Vagina (tissue), 2 donors: ENCODE measurements at regions not wholly inside any gene's neighbourhood (a gene's known extent, or its start where the extent isn't known, plus 50 kb on each side); places are given as distances from the start of the nearest gene placed in this dataset.

Experiments
- CTCF ChIP-seq, 3 experiments: fragments of 450-650 bp in 2 of 3; fragments of 200-600 bp in 1 of 3; sonication (generic) in 1 of 3; IDR thresholded peaks; one replicate each; pipeline ENCODE4 v1.5.1; 2017 to 2019; ENCODE audit warnings: antibody characterized with exemption in 3 of 3, mild to moderate bottlenecking in 2 of 3, moderate library complexity in 2 of 3
- POLR2A ChIP-seq, 2 donors: fragments of 450-650 bp; IDR thresholded peaks; one replicate each; pipeline ENCODE4 v1.6.1; 2017; ENCODE audit warnings: antibody characterized with exemption in 2 of 2, mild to moderate bottlenecking in 2 of 2, moderate library complexity in 2 of 2
- POLR2AphosphoS5 ChIP-seq, 2 donors: sonication (generic); formaldehyde crosslinking; IDR thresholded peaks; one replicate each; pipeline ENCODE4 v1.9.0; 2017; ENCODE audit warnings: antibody characterized with exemption in 2 of 2, mild to moderate bottlenecking in 2 of 2, low read depth in 1 of 2; ENCODE audit not compliant: insufficient read depth in 1 of 2

- TF ChIP-seq CTCF (IDR thresholded peaks at IDR 0.05) (no peak), POLR2A (IDR thresholded peaks at IDR 0.05) (no peak), POLR2AphosphoS5 (IDR thresholded peaks at IDR 0.05; ENCODE audit: insufficient read depth in 1 of 2, low read depth in 1 of 2) (no peak)
These were observed 151.2 kb upstream of the CRY1 start for GRCh38 chr12:107244584-107244983.
